ENCODE measurements at regions not wholly inside any gene's neighbourhood (a gene's known extent, or its start where the extent isn't known, plus 50 kb on each side); places are given as distances from the start of the nearest gene placed in this dataset.

GRCh38 chr3:35500641-35501350 is 138.5 kb upstream of the ARPP21 start:
- TF ChIP-seq CTCF (IDR thresholded peaks at IDR 0.05; ENCODE audit: low read depth, low read length) (no peak), MAX (IDR thresholded peaks at IDR 0.05; ENCODE audit: low read depth, low read length) (no peak), POLR2A (IDR thresholded peaks at IDR 0.05; ENCODE audit: extremely low read depth, insufficient read length) (no peak), MYC (IDR thresholded peaks at IDR 0.05; ENCODE audit: low read depth, low read length) (no peak)
